Lower leg skin (tissue), 3 donors: ENCODE measurements at regions not wholly inside any gene's neighbourhood (a gene's known extent, or its start where the extent isn't known, plus 50 kb on each side); places are given as distances from the start of the nearest gene placed in this dataset.

Experiments used
- CTCF ChIP-seq, 3 donors: fragments of 450-650 bp; IDR thresholded peaks; one replicate each; pipeline ENCODE4 v1.5.1; 2016; ENCODE audit warnings: antibody characterized with exemption in 3 of 3, mild to moderate bottlenecking in 3 of 3, moderate library complexity in 2 of 3
- POLR2A ChIP-seq, 2 donors: fragments of 450-650 bp; IDR thresholded peaks; one replicate each; pipeline ENCODE4 v1.6.1; 2016 to 2017; ENCODE audit warnings: antibody characterized with exemption in 2 of 2, mild to moderate bottlenecking in 1 of 2, moderate library complexity in 1 of 2

- TF ChIP-seq CTCF (IDR thresholded peaks at IDR 0.05) (no peak), POLR2A (IDR thresholded peaks at IDR 0.05) (no peak)
Observed at GRCh38 chr10:56975513-56975912, 614.5 kb upstream of the ZWINT start.
